K562 (cell line): ENCODE measurements at regions not wholly inside any gene's neighbourhood (a gene's known extent, or its start where the extent isn't known, plus 50 kb on each side); places are given as distances from the start of the nearest gene placed in this dataset.
"Not testable (repeated sequence)": the region's sequence is repeated elsewhere in the genome, so short reads cannot be mapped to it uniquely, and the experiment has no call there.

Source experiments
- EZH2 ChIP-seq: IDR thresholded peaks from 2 replicates; pipeline ENCODE4 v1.6.1; 2012; ENCODE audit warnings: low read depth, mild to moderate bottlenecking, inconsistent platforms, low read length, borderline replicate concordance
- FOXP4 ChIP-seq: sonication (generic); formaldehyde crosslinking; IDR thresholded peaks from 2 replicates; pipeline ENCODE4 v1.8.0; 2022; ENCODE audit warnings: mild to moderate bottlenecking, missing genetic modification reagents, borderline replicate concordance
- TBL1XR1 ChIP-seq, 2 experiments: IDR thresholded peaks; 2 replicates each; pipeline ENCODE4 v1.6.1; 2012; ENCODE audit warnings: improper control_type of control experiment in 2 of 2, low read length in 2 of 2, mild to moderate bottlenecking in 1 of 2
- TCF7L2 ChIP-seq: fragments of 150-350 bp; IDR thresholded peaks from 2 replicates; pipeline ENCODE4 v1.6.1; 2016; ENCODE audit warnings: low read depth, mild to moderate bottlenecking, low read length, moderate library complexity
- TF ChIP-seq, protein P1 (sequence below): fragments of 450-650 bp; formaldehyde crosslinking; IDR thresholded peaks from 2 replicates; pipeline ENCODE4 v1.4.0; 2020; ENCODE audit warnings: mild to moderate bottlenecking, moderate library complexity

DNA sequence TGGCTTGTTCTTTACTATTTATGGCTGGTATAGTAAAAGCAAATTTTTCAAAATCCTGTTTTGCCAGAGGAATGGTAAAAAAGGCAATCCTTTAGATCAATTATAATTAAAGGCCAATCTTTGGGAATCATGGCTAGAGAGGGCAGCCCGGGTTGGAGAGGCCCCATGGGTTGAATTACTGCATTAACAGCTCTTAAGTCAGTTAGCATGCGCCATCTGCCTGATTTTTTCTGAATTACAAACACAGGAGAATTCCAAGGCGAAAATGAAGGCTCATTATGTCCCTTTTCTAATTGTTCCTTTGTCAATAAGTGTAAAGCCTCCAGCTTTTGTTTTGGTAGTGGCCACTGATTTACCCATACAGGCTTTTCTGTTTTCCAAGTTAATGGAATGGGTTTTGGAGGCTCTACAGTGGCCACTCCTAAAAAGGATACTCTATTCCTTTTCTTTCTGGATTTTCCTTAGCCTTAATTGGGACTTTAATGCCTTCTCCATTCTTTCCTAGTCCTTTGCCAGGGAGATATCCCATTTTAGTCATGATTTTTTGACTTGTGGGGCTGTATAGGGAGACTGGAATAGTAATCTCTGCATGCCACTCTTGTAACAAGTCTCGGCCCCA is 114.9 kb upstream of the LARP1 start:
- TF ChIP-seq EZH2; TBL1XR1 (IDR thresholded peaks at IDR 0.05; ENCODE audit: low read length in 2 of 2); TCF7L2; FOXP4 (CRISPR knock-in tag): not testable (repeated sequence)
- TF ChIP-seq, protein P1, sequence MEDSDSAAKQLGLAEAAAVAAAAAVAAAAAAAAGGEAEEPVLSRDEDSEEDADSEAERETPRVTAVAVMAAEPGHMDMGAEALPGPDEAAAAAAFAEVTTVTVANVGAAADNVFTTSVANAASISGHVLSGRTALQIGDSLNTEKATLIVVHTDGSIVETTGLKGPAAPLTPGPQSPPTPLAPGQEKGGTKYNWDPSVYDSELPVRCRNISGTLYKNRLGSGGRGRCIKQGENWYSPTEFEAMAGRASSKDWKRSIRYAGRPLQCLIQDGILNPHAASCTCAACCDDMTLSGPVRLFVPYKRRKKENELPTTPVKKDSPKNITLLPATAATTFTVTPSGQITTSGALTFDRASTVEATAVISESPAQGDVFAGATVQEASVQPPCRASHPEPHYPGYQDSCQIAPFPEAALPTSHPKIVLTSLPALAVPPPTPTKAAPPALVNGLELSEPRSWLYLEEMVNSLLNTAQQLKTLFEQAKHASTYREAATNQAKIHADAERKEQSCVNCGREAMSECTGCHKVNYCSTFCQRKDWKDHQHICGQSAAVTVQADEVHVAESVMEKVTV (CRISPR knock-in tag) = not testable (repeated sequence)
